ENCODE measurements at regions not wholly inside any gene's neighbourhood (a gene's known extent, or its start where the extent isn't known, plus 50 kb on each side); places are given as distances from the start of the nearest gene placed in this dataset.

DNA sequence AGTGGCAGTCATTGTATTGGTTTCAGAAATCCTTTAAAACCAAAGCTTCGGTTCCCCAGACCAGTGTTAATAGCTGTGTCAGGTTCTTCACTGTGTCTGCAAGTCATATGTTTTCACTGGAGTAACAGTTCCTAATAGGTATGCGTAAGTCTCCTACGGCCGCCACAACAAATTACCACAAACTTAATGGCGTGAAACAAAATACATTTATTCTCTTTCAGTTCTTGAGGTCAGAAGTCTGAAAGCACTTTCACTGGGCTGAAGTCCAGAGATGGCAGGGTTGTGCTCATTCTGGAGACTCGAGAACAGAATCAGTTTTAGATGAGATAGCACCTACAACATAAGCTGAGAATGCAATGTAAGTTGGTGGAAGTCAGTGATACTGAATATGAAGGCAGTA is 556.2 kb downstream of the TLE4 start:
- no peak for TF ChIP-seq POLR2AphosphoS5 (IDR thresholded peaks at IDR 0.05; ENCODE audit: insufficient read depth in 1 of 2, low read depth in 1 of 2)
- TF ChIP-seq, protein P1, sequence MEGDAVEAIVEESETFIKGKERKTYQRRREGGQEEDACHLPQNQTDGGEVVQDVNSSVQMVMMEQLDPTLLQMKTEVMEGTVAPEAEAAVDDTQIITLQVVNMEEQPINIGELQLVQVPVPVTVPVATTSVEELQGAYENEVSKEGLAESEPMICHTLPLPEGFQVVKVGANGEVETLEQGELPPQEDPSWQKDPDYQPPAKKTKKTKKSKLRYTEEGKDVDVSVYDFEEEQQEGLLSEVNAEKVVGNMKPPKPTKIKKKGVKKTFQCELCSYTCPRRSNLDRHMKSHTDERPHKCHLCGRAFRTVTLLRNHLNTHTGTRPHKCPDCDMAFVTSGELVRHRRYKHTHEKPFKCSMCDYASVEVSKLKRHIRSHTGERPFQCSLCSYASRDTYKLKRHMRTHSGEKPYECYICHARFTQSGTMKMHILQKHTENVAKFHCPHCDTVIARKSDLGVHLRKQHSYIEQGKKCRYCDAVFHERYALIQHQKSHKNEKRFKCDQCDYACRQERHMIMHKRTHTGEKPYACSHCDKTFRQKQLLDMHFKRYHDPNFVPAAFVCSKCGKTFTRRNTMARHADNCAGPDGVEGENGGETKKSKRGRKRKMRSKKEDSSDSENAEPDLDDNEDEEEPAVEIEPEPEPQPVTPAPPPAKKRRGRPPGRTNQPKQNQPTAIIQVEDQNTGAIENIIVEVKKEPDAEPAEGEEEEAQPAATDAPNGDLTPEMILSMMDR (IDR thresholded peaks at IDR 0.05), result no peak
- no peak for TF ChIP-seq POLR2A (IDR thresholded peaks at IDR 0.05)
- Histone ChIP-seq H3K36me3 (no peaks in the 10 kb centered on the region), H3K4me3 (no peak overlapping the region), H3K27me3 (no peaks in the 10 kb centered on the region), H3K4me1 (no peaks in the 10 kb centered on the region), H3K27ac (no peak overlapping the region), H3K9me3 (no peaks in the 10 kb centered on the region)
- DNase-seq (ENCODE audit: extremely low spot score in 2 of 2), result no peak
- intact Hi-C loops (cut with DNase I), result no loop called here

DNA sequence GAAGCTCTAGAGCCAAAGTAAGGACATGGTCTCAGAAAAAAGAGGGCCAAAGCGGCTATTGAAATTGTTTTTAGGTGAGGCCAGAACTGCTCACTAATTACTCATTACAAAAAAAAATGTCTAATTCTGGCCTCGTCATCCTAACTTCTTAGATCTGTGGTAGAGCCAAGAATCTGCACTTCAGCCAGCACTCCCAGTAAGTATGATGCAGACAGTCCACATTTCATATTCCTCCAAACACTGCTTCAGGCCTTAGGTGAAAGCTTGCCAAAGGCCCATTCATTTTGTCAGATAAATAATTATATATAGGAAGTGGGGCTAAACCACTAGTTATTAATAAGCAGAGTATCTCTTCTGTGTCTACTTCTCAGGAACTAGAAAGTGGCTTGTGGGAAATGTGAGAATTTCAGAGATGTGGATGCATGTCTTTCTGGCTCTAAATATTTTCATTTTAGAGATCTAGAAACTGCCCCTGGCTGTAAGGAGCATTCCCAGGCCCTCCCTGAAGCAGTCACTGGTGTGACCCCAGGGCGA is 554.0 kb downstream of the TLE4 start:
- Histone ChIP-seq H3K27me3 (no peaks in the 10 kb centered on the region), H3K4me1 (no peaks in the 10 kb centered on the region), H3K4me3 (no peak overlapping the region), H3K9me3 (no peaks in the 10 kb centered on the region), H3K27ac (no peak overlapping the region), H3K36me3 (no peaks in the 10 kb centered on the region)
- intact Hi-C loops (cut with DNase I), result no loop called here
- TF ChIP-seq POLR2AphosphoS5 (IDR thresholded peaks at IDR 0.05; ENCODE audit: insufficient read depth in 1 of 2, low read depth in 1 of 2), result no peak
- TF ChIP-seq, protein P1 (IDR thresholded peaks at IDR 0.05), result no peak
- TF ChIP-seq POLR2A (IDR thresholded peaks at IDR 0.05), result no peak
- DNase-seq (ENCODE audit: extremely low spot score in 2 of 2), result no peak

DNA sequence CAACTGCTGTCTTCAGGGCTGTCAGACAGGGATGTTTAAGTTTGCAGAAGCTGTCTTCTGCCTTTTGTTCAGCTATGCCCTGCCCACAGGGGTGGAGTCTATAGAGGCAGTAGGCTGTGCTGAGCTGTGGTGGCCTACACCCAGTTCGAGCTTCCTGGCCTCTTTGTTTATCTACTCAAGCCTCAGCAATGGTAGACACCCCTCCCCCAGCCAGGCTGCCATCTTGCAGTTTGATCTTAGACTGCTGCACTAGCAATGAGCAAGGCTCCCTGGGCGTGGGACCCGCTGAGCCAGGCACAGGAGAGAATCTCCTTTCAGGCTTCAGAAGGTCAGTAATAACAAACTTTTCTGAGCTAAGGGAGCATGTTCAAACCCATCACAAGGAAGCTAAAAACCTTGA is 545.3 kb downstream of the TLE4 start:
- intact Hi-C loops (cut with DNase I), result no loop called here
- TF ChIP-seq, protein P1 (IDR thresholded peaks at IDR 0.05), result no peak
- TF ChIP-seq POLR2A (IDR thresholded peaks at IDR 0.05) (no peak), POLR2AphosphoS5 (IDR thresholded peaks at IDR 0.05; ENCODE audit: insufficient read depth in 1 of 2, low read depth in 1 of 2) (no peak)
- no peak for DNase-seq (ENCODE audit: extremely low spot score in 2 of 2)
- no peaks in the 10 kb centered on the region for H3K27me3 ChIP-seq
- no peak overlapping the region for H3K27ac ChIP-seq
- H3K4me3 ChIP-seq, result no peak overlapping the region
- H3K36me3 ChIP-seq, result no peaks in the 10 kb centered on the region
- H3K9me3 ChIP-seq, result no peaks in the 10 kb centered on the region
- H3K4me1 ChIP-seq, result no peaks in the 10 kb centered on the region

DNA sequence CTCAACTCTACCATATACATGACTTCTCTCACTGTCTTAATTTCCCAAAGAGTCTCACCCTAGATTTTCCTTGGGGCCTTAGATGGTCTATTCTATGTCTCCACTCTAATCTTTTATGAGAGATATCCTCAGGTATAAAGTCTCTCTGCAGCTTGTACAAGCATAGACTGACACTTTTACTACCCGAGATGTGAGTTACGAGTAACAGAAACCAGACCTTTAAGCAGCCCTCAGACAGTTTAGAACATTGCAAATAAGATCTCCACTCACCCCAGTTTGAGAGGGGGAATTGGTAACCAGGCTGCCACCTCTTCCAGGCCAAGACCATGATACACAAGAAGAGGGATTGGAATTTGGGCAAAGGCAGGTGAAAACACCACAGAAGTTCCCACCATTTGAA is 542.5 kb downstream of the TLE4 start:
- H3K27me3 ChIP-seq, result no peaks in the 10 kb centered on the region
- intact Hi-C loops (cut with DNase I), result no loop called here

More for the DNA sequence above, 542.5 kb downstream of the TLE4 start:
- Histone ChIP-seq H3K9me3 (no peaks in the 10 kb centered on the region), H3K4me3 (no peak overlapping the region), H3K27ac (no peak overlapping the region), H3K4me1 (no peaks in the 10 kb centered on the region), H3K36me3 (no peaks in the 10 kb centered on the region)
- no peak for DNase-seq (ENCODE audit: extremely low spot score in 2 of 2)
- no peak for TF ChIP-seq POLR2A (IDR thresholded peaks at IDR 0.05)
- TF ChIP-seq POLR2AphosphoS5 (IDR thresholded peaks at IDR 0.05; ENCODE audit: insufficient read depth in 1 of 2, low read depth in 1 of 2), result no peak
- TF ChIP-seq, protein P1 (IDR thresholded peaks at IDR 0.05), result no peak

Measured in vagina (tissue), 2 donors.